HT-29 (cell line): ENCODE measurements at regions not wholly inside any gene's neighbourhood (a gene's known extent, or its start where the extent isn't known, plus 50 kb on each side); places are given as distances from the start of the nearest gene placed in this dataset.
"Not testable (repeated sequence)": the region's sequence is repeated elsewhere in the genome, so short reads cannot be mapped to it uniquely, and the experiment has no call there.

Source experiments
- DNase-seq: peaks from one replicate; pipeline ENCODE4 v3.0.0-alpha.2; 2015; ENCODE audit warnings: low spot score

DNA sequence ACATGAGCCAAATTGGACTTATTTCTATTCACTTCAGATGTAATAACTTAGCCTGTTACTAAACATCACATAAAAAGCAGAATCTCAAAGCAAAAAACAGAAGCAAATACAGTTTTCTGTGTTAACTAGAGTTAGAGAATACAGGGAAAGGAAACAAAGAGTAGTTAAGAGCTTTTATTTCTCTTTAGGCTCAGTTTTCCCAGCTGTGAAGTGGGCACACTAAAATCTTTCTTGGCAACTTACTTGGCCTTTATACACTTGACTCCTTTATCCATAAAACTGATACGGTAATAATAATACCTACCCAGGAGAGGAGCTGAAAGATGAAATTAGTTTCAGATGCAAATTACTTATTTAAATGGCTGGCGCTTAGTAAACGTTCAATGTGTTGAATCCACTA is 132.8 kb upstream of the SPATS2L start:
- DNase-seq, result no peak

DNA sequence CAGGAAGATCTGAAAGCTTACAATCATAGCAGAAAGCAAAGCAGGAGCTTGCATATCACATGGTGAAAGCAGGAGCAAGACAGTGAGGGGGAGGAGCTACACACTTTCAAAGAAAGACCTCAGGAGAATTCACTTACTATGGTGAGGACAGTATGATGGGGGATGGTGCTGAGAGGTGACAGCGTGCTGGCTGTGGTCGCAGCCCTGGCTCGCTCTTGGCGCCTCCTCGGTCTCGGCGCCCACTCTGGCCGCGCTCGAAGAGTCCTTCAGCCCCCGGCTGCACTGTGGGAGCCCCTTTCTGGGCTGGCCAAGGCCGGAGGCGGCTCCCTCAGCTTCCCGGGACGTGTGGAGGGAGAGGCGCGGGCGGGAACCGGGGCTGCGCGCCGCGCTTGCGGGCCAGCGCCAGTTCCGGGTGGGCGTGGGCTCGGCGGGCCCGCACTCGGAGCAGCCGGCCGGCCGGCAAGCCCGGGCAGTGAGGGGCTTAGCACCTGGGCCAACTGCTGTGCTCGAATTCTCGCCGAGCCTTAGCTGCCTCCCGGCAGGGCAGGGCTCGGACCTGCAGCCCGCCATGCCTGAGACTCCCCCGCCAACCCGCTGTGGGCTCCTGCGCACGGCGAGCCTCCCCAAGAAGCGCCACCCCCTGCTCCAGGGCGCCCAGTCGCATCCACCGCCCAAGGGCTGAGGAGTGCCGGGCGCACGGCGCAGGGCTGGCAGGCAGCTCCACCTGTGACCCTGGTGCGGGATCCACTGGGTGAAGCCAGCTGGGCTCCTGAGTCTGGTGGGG is 131.9 kb upstream of the SPATS2L start:
- no peak for DNase-seq

DNA sequence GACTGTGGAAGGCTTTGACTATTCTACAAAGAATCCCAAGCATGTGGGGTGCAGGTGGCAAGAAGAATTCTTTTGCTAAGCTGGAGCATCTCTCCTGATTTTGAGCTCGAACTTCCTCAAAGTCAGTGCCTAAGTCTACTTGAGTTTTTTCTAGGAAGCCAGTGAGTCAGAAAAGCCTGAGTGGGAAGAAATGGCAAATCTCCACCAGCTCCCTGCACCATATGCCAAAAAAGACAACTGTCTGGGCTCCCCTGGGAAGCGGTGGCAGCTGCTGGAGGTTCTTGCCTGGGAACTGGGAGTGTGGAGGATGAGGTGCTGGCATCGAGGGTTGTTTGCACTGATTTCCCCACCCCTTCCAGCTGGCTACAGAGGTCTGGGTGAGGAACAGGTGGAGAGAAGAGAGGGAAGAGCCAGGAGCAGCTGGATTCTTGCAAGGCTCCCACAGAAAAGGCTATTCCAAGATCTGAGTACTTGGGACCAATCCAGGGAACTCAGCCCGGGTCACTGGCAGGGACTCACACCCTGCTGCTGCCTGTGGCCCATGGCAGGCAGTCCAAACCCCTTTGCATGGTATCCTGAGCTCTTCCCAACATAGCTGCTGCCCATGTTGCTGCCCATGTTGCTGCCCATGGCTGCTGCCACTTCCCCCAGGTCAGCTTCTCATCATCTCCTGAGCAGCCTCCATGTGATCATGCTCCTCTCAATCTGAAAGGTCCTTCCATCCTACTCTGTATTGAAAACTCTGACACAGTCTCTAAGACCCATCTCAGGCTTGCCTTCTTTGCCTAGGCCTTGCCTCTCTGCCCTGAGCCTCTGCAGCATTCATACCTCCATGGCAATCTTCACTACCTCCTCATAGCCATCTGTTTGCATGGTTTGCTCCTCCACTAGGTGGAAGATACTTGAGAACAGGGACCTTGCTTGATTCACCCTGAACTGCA is 128.3 kb upstream of the SPATS2L start:
- DNase-seq, result no peak

DNA sequence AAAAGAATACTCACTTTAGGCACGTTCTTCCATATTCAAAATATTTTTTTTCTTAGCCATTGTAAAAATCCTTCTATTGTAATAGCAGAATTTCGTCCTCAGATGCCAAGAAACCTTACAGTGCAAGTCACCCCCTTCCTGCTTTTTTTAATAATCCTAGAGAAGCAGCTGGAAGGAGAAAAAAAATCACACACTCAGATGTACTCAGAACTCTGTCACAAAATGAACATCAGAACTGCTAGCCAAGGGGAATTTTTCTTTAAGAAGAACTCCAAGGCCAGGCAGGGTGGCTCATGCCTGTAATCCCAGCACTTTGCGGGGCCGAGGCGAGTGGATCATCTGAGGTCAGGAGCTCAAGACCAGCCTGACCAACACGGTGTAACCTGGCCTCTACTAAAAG is 127.3 kb upstream of the SPATS2L start:
- DNase-seq, result no peak

DNA sequence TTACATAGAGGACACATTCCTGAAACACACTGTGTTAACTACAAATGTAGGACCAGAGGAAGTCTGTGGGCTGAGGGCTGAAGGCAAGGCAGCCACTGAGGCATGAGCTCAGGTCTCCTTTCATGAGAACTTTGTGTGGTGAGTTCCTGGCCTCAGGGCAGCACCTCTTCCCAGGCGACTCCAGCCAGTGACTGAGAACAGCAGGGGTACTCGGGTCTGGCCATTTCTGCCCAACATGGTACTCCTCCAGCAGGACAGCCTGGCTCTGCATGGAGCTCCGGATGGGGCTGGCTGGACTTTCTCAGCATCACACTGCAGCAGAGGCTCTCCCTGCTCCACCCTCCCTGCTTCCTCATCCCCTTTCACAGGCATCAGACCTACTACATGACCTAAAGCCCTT is 125.5 kb upstream of the SPATS2L start:
- no peak for DNase-seq

DNA sequence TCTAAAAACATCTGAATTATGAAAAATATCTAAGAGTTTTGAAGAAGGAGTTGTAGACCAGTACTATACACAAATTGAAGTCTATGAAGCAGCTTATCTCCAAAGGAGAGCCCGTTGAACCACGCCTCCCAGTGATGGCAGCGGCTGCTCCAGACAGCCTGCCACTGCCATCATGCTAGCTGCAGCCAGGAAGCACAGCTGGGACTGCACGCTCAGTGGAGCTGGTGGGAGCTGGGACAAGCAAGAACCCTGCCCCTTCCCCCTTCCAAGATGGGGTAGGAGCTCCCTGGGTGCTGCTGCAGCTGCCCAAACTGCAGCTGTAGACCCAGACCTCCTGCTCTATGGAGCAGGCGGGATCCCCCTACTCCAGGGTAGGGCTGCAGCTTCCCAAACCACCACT is 124.7 kb upstream of the SPATS2L start:
- DNase-seq, result no peak

DNA sequence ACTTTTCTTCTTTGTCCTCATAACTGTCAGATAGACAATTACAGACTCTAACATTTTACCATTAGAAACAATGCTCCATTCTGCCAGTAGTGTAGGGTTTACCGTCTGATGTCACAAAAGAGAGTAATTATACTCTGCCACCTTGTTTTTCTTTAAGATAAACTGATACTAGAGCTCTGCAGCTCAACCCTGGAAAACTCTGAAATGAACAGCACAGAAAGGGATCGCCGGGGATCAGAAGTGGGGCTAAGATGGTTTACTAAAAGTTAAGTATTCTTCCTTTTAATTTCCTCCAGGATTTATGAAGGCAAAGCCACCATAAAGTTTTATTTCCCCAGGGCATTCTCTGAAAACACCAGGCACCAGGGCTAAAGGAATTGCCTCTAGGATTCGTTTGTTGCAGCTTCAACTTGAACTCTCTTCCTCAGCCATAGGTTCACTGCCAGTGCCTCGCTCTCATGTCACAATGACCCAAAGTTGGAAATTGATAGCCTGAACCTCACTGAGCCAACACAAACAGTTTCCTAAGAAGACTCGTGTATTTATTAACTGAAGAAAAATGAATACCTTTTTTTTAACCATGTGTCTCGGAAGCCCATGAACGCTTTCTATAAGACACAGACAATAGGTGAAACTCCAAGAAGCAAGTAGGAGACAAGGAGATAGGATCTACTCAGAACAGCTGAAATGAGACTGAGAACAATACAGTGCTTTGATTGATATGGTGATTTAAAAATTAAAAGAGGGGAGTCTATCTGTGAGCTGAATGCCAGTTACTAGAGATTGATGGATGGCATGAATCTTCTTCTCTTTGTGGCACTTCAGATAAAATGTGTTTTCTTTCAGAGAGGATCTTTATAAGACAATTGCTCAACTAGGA is 121.5 kb upstream of the SPATS2L start:
- DNase-seq, result no peak

DNA sequence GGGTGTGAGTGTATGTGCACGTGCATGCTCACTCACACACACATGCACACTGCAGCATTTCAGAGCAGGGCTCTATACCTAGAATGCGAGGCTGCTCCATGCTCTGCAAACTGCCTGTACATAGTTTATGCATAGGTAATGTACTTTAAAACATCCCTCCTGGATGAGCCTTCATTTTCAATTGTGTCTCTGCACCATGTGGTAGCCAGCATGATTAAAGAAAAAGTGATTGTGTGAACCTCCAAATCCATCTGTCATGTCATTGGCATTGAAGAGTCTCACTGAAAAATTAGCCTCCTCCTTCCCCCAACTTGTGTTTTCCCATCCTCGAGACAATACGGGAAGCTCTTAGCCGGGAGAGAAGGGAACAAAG is 120.9 kb upstream of the SPATS2L start:
- no peak for DNase-seq

DNA sequence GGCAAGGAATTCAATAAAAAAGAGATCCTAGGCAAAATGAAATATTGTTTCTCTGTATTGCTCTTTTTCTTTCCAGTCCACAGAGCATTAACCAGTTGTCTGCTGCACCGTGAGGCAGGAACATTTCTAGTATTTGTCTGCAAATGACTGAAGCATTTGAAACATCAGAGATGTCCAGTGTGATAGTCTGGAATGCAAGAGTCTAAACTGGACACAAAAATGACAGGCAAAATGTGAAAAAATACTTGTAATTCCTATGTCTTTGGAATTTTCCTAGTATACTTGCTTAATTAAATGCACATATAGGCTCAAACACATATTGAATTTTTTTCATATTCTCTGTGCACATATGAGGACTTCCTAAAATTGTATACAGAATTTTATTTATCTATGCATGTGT is 120.5 kb upstream of the SPATS2L start:
- DNase-seq, result no peak

DNA sequence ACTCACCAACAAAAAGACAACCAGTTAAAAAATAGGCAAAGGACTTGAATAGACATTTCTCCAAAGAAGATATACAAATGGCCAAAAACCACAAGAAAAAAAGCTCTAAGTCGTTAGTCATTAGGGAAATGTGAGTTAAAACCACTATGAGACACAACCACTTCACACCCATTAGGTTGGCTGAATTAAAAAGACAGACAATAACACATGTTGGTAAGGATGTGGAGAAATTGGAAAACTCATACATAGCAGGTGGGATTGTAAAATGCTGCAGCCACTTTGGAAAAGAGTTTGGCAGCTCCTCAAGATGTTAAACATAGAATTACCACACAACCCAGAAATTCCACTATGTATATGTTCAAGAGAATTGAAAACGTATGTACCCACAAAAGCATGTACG is 117.6 kb upstream of the SPATS2L start:
- no peak for DNase-seq

DNA sequence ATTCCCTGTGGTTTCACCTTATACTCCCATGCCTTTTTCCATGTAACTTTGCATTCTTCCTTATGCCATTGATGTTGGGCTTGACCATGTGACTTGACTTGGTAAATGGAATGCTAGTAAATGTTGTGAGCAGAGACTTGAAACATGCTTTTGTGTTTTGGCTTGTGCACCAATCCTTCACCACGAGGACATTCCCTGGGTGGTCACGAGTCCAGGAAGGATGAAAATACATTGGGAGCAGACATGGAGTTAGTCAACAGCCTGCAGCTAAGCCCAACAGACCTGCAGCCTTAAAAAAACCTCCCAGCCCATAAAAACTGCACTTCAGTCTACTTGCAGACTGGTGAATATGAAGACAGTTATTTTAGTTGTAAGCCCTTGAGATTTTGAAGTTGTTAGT is 116.5 kb upstream of the SPATS2L start:
- no peak for DNase-seq

DNA sequence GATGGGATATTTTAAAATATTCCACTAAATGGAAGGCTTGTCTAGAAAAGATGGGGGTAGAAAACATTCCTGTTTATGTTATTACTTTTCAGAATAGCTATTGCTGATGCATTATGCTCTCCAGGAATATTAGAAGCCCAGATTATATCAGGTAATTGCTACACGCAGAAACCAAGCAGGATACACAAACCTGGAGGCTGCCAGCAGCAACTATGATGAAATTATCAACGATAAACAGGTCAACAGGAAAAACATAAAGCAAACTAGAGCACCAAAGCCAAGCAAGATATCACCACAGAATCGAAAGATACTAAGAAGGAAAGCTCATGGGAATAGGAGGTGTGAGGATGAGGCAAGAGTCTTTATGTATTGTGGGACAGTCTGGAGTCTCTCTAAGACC is 113.2 kb upstream of the SPATS2L start:
- no peak for DNase-seq

DNA sequence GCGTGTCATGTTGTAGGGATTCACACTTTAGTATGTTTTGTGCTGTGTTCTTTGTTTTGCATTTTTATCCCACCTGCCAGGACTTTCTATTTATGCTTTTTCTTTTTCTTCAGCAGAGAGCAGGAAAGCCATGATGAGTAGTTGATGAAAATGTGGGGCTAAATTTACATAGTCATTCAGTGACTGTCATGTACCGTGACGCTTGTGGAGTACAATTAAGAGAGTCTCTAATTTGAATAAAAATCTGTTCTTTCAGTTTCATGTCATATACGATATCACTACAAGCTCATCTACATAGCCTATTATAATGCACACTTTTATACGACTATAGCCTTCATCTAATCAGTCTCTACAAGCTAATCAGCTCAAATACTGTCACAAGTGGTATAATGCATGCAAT is 112.7 kb upstream of the SPATS2L start:
- DNase-seq, result no peak

DNA sequence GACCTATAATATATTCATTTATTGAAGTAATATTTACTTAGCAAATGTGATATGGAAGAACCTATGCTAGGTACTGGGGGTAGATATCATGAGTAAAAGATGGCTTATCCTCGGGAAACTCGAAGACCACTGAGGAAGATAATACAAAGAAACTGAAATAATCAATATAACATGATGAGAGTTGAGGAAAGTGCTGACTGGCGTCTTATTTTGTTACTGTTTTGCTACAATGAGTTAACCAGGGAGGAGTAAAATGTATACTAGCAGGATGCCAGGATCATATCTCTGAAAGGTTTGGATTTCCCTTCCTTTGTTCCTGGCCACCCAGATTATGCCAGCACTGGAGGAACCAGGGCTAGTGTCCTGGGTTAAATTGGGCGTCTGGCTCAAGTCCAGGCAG is 111.7 kb upstream of the SPATS2L start:
- no peak for DNase-seq

DNA sequence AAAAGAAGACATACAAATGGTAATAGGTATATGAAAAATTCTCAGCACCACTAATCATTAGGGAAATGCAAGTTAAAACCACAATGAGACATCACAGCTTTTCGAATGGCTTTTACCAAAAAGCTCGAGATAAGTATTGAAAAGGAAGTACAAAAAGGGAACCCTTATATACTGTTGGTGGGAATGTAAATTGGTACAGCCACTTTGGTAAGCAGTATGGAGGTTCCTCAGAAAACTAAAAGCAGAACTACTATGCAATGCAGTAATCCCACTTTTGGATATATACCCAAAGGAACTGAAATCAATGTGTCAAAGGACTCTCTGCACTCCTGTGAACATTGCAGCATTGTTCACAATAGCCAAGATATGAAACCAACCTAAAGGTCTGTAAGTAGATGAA is 107.5 kb upstream of the SPATS2L start:
- DNase-seq, result no peak

DNA sequence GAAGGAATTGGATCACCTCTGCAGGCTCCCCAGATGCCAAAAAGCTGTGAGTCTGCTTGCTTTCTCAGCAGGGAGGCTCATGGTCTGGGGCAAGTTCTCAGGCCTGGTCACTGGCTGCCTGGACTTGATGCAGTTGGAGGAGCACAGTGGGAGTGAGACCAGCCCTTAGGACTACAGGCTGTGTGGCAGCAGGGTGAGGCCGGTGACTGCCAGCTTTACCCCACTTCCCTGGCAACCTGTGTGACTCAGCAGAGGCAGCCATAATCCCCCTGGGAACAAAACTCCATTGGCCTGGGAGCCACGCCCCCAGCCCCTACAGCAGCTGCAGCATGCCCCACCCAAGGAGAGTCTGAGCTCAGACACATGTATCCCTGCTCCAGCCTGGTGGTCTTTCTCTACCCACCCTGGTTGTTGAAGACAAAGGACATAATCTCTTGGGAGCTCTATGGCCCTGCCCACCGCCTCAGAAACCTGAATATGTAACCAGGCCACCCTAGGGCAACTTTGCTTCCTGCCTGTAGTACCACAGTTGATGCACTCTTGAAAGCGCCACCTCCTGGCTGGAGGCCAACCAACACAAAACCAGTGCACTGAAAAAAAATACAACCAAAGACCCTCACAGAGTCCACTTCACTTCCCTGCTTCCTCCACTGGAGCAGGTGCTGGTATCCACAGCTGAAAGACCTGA is 106.8 kb upstream of the SPATS2L start:
- DNase-seq, result no peak

DNA sequence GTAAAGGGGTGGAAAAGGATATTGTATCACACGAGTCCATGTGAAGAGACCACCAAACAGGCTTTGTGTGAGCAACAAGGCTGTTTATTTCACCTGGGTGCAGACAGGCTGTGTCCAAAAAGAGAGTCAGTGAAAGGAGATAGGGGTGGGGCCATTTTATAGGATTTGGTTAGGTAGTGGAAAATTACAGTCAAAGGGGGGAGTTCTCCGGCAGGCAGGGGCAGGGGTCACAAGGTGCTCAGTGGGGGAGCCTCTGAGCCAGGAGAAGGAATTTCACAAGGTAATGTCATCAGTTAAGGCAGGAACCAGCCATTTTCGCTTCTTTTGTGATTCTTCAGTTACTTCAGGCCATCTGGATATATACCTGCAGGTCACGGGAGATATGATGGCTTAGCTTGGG is 104.7 kb upstream of the SPATS2L start:
- DNase-seq, result not testable (repeated sequence)

DNA sequence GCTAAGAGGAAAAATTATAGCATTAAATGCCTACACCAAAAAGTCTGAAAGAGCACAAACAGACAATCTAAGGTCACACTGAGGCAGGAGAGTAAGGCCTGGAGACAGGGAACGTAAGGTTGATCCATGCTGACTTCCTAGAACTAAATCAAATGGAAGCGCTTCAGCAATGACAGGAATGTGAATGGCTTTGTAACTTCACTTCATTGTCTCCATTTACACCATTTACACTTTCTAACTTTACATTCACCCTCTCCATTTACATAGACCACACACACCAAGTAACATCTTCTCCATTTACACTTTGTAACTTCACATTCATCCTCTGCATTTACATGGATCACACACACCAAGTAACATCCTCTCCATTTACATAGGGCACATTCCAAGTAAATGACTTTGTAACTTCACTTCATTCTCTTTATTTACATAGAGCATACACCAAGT is 103.1 kb upstream of the SPATS2L start:
- DNase-seq, result no peak

DNA sequence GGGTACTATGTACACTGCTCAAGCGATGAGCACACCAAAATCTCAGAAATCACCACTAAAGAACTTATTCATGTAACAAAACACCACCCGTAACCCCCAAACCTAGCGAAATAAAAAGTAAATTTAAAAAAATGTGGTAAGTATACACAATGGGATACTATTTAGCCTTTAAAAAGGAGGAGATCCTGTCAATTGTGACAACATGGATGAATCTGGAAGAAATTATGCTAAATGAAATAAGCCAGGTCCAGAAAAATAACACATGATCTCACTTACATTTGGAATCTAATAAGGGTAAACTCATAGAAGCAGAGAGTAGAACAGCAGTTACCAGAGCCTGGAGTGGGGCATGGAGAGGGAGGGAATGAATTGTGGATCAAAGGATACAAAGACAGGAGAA is 98.5 kb upstream of the SPATS2L start:
- no peak for DNase-seq

DNA sequence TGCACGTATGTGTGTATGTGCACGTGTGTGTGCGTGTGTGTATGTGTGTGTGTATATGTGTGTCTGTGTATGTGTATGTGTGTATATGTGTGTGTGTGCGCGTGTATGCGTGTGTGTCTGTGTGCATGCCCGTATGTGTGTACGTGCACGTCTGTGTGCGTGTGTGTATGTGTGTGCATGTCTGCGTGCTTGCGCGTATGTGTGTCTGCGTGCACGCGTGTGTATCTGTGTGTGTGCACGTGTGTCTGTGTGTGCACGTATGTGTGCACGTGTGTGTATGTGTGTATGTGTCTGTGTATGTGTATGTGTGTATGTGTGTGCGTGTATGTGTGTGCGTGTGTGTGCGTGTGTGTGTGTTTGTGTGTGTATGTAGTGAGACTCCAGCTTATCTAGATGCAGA is 97.5 kb upstream of the SPATS2L start:
- DNase-seq, result no peak

DNA sequence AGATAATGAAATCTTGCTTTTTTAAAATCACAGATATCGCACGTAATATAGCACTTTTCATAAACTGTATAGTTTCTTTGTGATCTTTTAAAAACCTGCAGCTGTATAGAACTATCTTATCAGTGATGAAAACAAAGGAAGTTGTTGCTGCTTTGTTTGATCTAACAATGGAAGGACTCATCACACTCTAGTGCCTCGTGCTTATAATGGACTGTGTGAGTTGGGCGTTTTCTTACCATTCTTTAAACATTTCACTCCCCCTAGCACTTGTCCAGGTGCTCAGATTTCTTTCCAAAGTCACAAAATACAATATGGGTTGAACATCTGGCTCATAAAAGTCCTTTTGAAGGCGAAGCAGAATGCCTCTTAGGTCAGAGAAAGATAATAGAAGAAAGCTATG is 94.8 kb upstream of the SPATS2L start:
- no peak for DNase-seq
